Omental fat pad (tissue), 3 donors: ENCODE measurements at regions not wholly inside any gene's neighbourhood (a gene's known extent, or its start where the extent isn't known, plus 50 kb on each side); places are given as distances from the start of the nearest gene placed in this dataset.
A peak's percentile ranks its signal among the peaks of the same experiment; 100 is the strongest.

ENCODE experiments used
- ATAC-seq: fragments of 150-250 bp; one replicate; pipeline ENCODE4 v1.9.1; 2016; ENCODE audit warnings: mild to moderate bottlenecking, moderate library complexity; ENCODE audit not compliant: low FRiP score
- DNase-seq: peaks from one replicate; pipeline ENCODE4 v3.0.0-alpha.2; 2019; ENCODE audit warnings: low spot score
- CTCF ChIP-seq, 3 donors: fragments of 450-650 bp; IDR thresholded peaks; one replicate each; pipeline ENCODE4 v1.5.1; 2016 to 2017; ENCODE audit warnings: antibody characterized with exemption in 3 of 3, mild to moderate bottlenecking in 3 of 3, moderate library complexity in 2 of 3

GRCh38 chr9:89720696-89721175 is 115.9 kb downstream of the GADD45G start:
- TF ChIP-seq CTCF (IDR thresholded peaks at IDR 0.05): no peak
- ATAC-seq (no peak), DNase-seq (no peak)

GRCh38 chr9:89721176-89721700 is 116.4 kb downstream of the GADD45G start:
- no peak for DNase-seq
- peak; percentile 41 for ATAC-seq

DNA sequence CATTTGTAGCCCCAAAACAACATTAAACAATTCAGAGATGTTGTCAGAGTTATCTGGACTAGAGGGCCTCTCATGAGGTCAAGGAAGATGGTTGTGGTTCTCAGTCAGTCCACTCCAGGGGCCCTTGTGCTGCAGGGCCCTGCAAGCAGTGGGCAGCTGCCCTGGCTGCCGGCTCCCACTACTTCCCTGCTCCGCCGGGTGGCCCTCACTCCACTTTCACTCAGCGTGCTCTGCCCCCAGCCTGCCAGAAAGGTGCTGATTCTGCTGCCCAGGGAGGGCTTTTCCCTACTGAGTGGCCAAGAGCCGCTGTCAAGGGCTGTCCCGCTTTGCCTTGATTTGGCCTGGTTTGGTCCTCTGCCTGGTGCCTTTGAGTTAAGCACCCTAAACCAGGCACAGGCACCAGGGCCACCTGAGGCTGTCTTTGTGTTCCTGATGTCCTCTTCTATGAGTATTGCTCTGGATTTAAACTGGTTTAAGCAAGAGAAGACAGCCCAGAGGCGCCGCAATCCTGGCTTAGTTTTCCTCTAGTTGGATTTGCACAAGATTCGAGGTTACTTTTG is 117.2 kb downstream of the GADD45G start:
- DNase-seq (no peak), ATAC-seq (no peak)
- TF ChIP-seq CTCF (IDR thresholded peaks at IDR 0.05): no peak

More at GRCh38 chr9:89721176-89721700, 116.4 kb downstream of the GADD45G start:
- TF ChIP-seq CTCF (IDR thresholded peaks at IDR 0.05): no peak

DNA sequence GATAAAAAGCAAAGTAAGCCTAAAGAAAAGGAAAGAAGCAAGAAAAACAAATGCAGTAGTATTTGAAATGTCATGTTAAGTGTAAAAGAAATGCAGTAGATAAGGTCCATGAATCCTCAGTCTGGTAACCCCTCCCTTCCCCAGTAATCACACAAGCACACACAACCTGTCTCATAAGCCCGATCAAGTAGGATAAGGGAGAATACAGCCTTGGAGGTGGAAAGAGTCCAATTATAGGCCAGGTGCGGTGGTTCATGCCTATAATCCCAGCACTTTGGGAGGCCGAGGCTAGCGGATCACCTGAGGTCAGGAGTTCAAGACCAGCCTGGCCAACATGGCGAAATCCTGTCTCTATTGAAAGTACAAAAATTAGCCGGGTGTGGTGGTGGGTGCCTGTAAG is 117.9 kb downstream of the GADD45G start:
- no peak for DNase-seq
- no peak for ATAC-seq
- TF ChIP-seq CTCF (IDR thresholded peaks at IDR 0.05): no peak

- ATAC-seq (no peak), DNase-seq (no peak)
- TF ChIP-seq CTCF (IDR thresholded peaks at IDR 0.05): no peak
These were observed 118.8 kb downstream of the GADD45G start for GRCh38 chr9:89723469-89724100.

GRCh38 chr9:89724659-89725058 is 119.8 kb downstream of the GADD45G start:
- ATAC-seq (no peak), DNase-seq (no peak)
- TF ChIP-seq CTCF (IDR thresholded peaks at IDR 0.05): no peak

GRCh38 chr9:89725271-89725670 is 120.5 kb downstream of the GADD45G start:
- no peak for TF ChIP-seq CTCF (IDR thresholded peaks at IDR 0.05)
- DNase-seq (no peak), ATAC-seq (no peak)
